IPS-18c (cell line): ENCODE measurements at regions not wholly inside any gene's neighbourhood (a gene's known extent, or its start where the extent isn't known, plus 50 kb on each side); places are given as distances from the start of the nearest gene placed in this dataset.

Experiments
- H3K4me3 ChIP-seq: 2 replicates; pipeline ENCODE4 v1.7.0; 2013; ENCODE audit warnings: low read depth, mild to moderate bottlenecking, low read length, moderate library complexity; ENCODE audit not compliant: insufficient read depth
- H3K9me3 ChIP-seq: one replicate; pipeline ENCODE4 v1.6.1; 2013; ENCODE audit warnings: mild to moderate bottlenecking, low read length, moderate library complexity; ENCODE audit not compliant: control insufficient read depth, insufficient read depth

DNA sequence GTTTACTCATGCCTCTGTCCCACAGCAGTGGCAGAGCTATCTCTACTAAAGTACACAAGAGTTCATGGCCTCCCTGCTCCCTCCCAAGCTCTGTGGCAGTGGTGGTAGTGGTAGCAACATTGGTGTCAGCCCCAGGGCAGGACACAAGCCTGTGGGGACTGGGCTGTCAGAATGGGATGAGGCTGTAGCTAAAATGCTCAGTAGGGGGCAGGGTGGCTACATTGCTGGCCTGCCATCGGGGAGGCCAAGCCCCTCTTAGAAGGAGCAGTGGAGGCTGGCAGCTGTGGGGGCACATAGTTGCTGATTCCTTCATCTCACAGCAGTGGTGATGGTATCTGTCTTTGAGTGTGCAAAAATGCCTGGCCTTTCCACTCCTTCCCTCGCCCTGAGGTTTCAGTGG lies 461.7 kb downstream of the PCDH18 start:
- Histone ChIP-seq H3K4me3 (no peak overlapping the region), H3K9me3 (no peaks in the 10 kb centered on the region)

DNA sequence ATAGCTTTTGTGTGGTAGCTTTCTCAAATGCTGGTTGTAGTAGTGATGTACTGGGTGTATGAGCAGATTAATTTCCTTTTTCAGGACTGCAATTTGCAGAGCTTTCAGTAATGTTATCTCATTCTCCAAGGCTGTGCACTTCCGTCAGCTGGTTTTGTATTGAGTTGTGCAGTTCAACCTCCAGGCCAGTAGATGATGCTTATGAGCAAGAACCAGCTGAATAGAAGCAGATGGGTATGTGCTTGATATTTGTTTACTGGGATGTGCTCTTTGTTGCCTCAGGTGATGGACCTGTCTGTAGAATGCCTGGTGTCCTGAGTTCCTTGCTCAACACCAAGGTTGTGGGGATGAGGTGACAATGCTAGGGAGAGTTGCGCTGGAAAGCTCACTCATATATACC lies 462.8 kb downstream of the PCDH18 start:
- no peaks in the 10 kb centered on the region for H3K9me3 ChIP-seq

GRCh38 chr4:137067735-137068134 lies 464.6 kb downstream of the PCDH18 start:
- no peaks in the 10 kb centered on the region for H3K9me3 ChIP-seq

More for the DNA sequence above, 462.8 kb downstream of the PCDH18 start:
- no peak overlapping the region for H3K4me3 ChIP-seq

GRCh38 chr4:137065311-137065710 lies 467.0 kb downstream of the PCDH18 start:
- H3K4me3 ChIP-seq = no peak overlapping the region
- H3K9me3 ChIP-seq = no peaks in the 10 kb centered on the region

More at GRCh38 chr4:137067735-137068134, 464.6 kb downstream of the PCDH18 start:
- H3K4me3 ChIP-seq = no peak overlapping the region

GRCh38 chr4:137063961-137064360 lies 468.3 kb downstream of the PCDH18 start:
- Histone ChIP-seq H3K9me3 (no peaks in the 10 kb centered on the region), H3K4me3 (no peak overlapping the region)

GRCh38 chr4:137043184-137043583 lies 489.1 kb downstream of the PCDH18 start:
- Histone ChIP-seq H3K4me3 (no peak overlapping the region), H3K9me3 (no peaks in the 10 kb centered on the region)

DNA sequence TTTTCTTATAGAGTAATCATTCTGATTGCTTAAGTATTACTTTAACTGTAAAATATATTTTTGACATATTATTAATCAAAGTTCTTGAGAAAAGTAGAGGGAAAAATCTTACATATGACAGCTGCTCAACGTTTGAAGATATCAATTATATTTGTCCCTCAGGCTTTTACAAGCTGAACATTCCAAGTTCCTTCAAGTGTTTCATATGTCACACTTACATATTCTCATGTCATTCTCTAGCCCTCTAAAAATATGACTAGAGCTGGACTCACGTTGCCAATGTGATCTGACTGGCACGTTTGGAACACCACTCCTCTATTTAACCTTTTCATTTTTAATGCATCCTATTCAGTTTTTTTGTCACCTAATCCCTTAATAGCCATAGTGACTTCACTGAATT lies 492.9 kb downstream of the PCDH18 start:
- no peak overlapping the region for H3K4me3 ChIP-seq

DNA sequence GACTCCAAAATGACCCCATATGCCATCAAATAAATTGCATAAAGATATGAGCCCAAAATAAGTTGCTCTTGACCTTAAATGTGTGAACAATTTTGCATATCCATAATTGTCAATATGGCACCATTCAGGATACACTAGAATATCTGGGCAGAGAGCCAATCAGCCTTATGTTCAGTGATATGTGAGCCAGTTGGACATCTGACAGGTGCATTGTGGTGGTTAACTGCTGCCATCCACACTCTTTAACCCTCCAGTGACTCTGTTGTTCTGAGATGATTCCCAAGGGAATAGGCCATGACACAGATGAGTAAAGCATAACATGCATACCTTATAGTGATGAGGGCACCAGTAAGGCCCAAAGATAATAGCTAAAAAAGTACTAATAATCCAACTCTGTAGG lies 500.1 kb downstream of the PCDH18 start:
- no peak overlapping the region for H3K4me3 ChIP-seq

More for the DNA sequence above, 492.9 kb downstream of the PCDH18 start:
- no peaks in the 10 kb centered on the region for H3K9me3 ChIP-seq

GRCh38 chr4:137029026-137029425 lies 503.3 kb downstream of the PCDH18 start:
- Histone ChIP-seq H3K9me3 (no peaks in the 10 kb centered on the region), H3K4me3 (no peak overlapping the region)

More for the DNA sequence above, 500.1 kb downstream of the PCDH18 start:
- no peaks in the 10 kb centered on the region for H3K9me3 ChIP-seq

- no peaks in the 10 kb centered on the region for H3K9me3 ChIP-seq
- no peak overlapping the region for H3K4me3 ChIP-seq
Measured at GRCh38 chr4:137025484-137026059, 506.7 kb downstream of the PCDH18 start.

DNA sequence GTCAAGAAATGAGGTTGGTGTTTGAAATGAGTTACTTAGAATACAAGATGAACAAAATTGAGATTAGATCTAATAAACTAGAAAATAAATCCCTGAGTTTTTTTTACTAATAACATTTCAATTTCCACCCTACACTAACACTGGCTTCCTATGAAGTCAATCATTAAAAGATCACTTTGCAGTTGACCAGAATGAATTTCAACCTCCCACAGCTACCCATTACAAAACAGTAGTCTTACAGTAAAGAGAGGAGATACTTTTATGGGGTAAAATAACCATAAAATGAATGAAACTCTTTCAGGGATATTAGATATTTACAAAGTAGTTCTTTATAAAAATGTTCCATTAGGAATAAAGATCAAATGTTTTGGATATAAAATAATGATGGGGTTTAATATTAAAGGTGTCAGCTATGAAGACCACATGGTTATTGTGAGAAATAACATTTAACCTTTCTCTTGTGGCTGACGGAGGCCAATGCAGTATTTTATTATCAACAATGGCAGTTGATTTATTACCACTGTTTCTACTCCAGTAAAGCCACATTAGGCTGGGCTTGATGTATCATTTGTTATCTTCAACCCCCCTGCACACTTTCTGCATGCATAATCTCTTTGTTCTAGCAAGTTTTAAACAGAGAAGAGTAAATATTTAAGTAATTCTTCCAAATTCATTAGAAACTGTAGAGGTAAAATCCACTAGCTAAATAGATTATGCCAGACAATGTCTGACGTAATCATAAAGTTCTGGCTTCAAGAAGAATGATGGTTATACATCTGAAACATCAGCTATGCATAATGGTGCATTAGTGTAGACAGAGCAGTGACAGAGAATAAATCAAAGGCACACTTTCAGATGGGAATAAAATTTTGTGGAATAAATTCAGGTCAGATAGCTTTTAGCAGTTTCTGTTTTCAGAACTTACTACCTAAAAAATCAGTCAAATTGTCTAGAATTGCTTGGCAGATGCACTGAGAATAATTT lies 516.6 kb downstream of the PCDH18 start:
- Histone ChIP-seq H3K9me3 (no peaks in the 10 kb centered on the region), H3K4me3 (no peak overlapping the region)

GRCh38 chr4:137000432-137000831 lies 531.9 kb downstream of the PCDH18 start:
- no peak overlapping the region for H3K4me3 ChIP-seq
- H3K9me3 ChIP-seq = peaks cover 10% of the 10 kb centered on the region

GRCh38 chr4:136992032-136992431 lies 540.3 kb downstream of the PCDH18 start:
- no peak overlapping the region for H3K4me3 ChIP-seq
- no peaks in the 10 kb centered on the region for H3K9me3 ChIP-seq

DNA sequence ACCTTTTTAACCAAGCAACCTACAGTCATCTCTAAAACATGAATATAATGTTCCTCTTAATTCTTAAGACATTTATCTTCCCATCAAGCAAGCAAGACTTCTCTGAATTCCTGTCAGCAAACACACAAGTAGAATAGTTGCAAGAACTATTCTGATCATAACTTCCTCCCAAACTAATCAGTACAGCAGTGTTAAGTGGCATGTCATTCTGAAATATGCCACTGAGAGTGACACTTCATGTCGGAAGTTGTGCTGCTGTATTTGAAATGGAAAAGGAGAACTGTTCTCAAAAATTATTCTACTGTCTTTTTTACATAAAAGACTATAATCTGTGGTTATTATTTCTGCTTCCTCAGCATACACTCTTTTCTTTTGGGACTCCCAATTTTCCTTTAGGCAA lies 546.6 kb downstream of the PCDH18 start:
- H3K4me3 ChIP-seq = no peak overlapping the region
- no peaks in the 10 kb centered on the region for H3K9me3 ChIP-seq

- H3K9me3 ChIP-seq = no peaks in the 10 kb centered on the region
Measured at GRCh38 chr4:136967069-136967468, 565.2 kb downstream of the PCDH18 start.

GRCh38 chr4:136965478-136965877 lies 566.8 kb downstream of the PCDH18 start:
- H3K4me3 ChIP-seq = no peak overlapping the region
- H3K9me3 ChIP-seq = no peaks in the 10 kb centered on the region

More at GRCh38 chr4:136967069-136967468, 565.2 kb downstream of the PCDH18 start:
- H3K4me3 ChIP-seq = no peak overlapping the region

GRCh38 chr4:136962868-136963267 lies 569.4 kb downstream of the PCDH18 start:
- H3K4me3 ChIP-seq = no peak overlapping the region
- H3K9me3 ChIP-seq = no peaks in the 10 kb centered on the region

- H3K9me3 ChIP-seq = no peaks in the 10 kb centered on the region
- H3K4me3 ChIP-seq = no peak overlapping the region
Measured at GRCh38 chr4:136946307-136946907, 585.9 kb downstream of the PCDH18 start.
